OCI-LY1 (cell line): ENCODE measurements at regions not wholly inside any gene's neighbourhood (a gene's known extent, or its start where the extent isn't known, plus 50 kb on each side); places are given as distances from the start of the nearest gene placed in this dataset.

Experiments used
- H2AFZ ChIP-seq: fragments of 200-600 bp; sonication (generic), shearing (Covaris generic); 2 replicates; pipeline ENCODE4 v1.6.0; 2014; ENCODE audit warnings: antibody characterized with exemption, mild to moderate bottlenecking, low read length
- H3F3A ChIP-seq: fragments of 200-600 bp; sonication (generic), shearing (Covaris generic); 2 replicates; pipeline ENCODE4 v1.6.0; 2014; ENCODE audit warnings: mild to moderate bottlenecking, antibody characterized with exemption, low read length, moderate library complexity; ENCODE audit not compliant: insufficient read depth
- H3K27ac ChIP-seq: fragments of 200-600 bp; sonication (generic); 2 replicates; pipeline ENCODE4 v1.5.1; 2014; ENCODE audit warnings: low read length, mixed run types, mild to moderate bottlenecking, low read depth; ENCODE audit not compliant: poor library complexity, severe bottlenecking
- H3K27me3 ChIP-seq: fragments of 200-600 bp; sonication (generic); 2 replicates; pipeline ENCODE4 v1.6.0; 2014; ENCODE audit warnings: antibody characterized with exemption, mild to moderate bottlenecking, low read length, moderate library complexity; ENCODE audit not compliant: insufficient read depth
- H3K36me3 ChIP-seq: fragments of 200-600 bp; sonication (generic); 2 replicates; pipeline ENCODE4 v1.6.1; 2014; ENCODE audit warnings: mild to moderate bottlenecking, antibody characterized with exemption, low read length, moderate library complexity, mixed read lengths; ENCODE audit not compliant: insufficient read depth
- H3K4me1 ChIP-seq: fragments of 200-600 bp; sonication (generic); 2 replicates; pipeline ENCODE4 v1.5.1; 2014; ENCODE audit warnings: mild to moderate bottlenecking, low read length, moderate library complexity; ENCODE audit not compliant: insufficient read depth, severe bottlenecking
- H3K4me2 ChIP-seq: fragments of 200-600 bp; sonication (generic), shearing (Covaris generic); 2 replicates; pipeline ENCODE4 v1.6.1; 2014; ENCODE audit warnings: low read length
- H3K4me3 ChIP-seq: fragments of 200-600 bp; sonication (generic); 2 replicates; pipeline ENCODE4 v1.5.1; 2014; ENCODE audit warnings: low read length, low read depth, mild to moderate bottlenecking, mixed read lengths; ENCODE audit not compliant: poor library complexity, severe bottlenecking
- H3K79me2 ChIP-seq: fragments of 200-600 bp; shearing (Covaris generic); 2 replicates; pipeline ENCODE4 v1.6.1; 2016; ENCODE audit warnings: mixed run types, low read length, mixed read lengths; ENCODE audit not compliant: insufficient read depth
- H3K9ac ChIP-seq: fragments of 200-600 bp; sonication (generic), shearing (Covaris generic); 2 replicates; pipeline ENCODE4 v1.6.1; 2014; ENCODE audit warnings: mild to moderate bottlenecking, low read length, mixed read lengths
- H3K9me2 ChIP-seq: fragments of 200-600 bp; sonication (generic), shearing (Covaris generic); 2 replicates; pipeline ENCODE4 v1.6.1; 2014; ENCODE audit warnings: low read depth, mild to moderate bottlenecking, low read length, mixed read lengths
- H3K9me3 ChIP-seq: fragments of 200-600 bp; shearing (Covaris generic); 2 replicates; pipeline ENCODE4 v1.6.1; 2014; ENCODE audit warnings: low read length, mixed read lengths
- H4K20me1 ChIP-seq: fragments of 200-600 bp; sonication (generic), shearing (Covaris generic); 2 replicates; pipeline ENCODE4 v1.6.0; 2016; ENCODE audit warnings: mild to moderate bottlenecking, low read length; ENCODE audit not compliant: insufficient read depth
- CTCF ChIP-seq: fragments of 200-600 bp; sonication (generic), shearing (Covaris generic); IDR thresholded peaks from 2 replicates; pipeline ENCODE4 v1.5.1; 2017; ENCODE audit warnings: mild to moderate bottlenecking, antibody characterized with exemption, low read length, moderate library complexity, mixed read lengths
- EZH2 ChIP-seq: fragments of 200-600 bp; sonication (generic), shearing (Covaris generic); IDR thresholded peaks from 2 replicates; pipeline ENCODE4 v1.8.0; 2017; ENCODE audit warnings: borderline replicate concordance, mixed run types, mild to moderate bottlenecking, antibody characterized with exemption, low read length, moderate library complexity, mixed read lengths

GRCh38 chr4:19694812-19695211 is 556.9 kb upstream of the SLIT2 start:
- no peaks in the 10 kb centered on the region for H3K79me2 ChIP-seq

GRCh38 chr4:19693936-19694570 is 557.7 kb upstream of the SLIT2 start:
- Histone ChIP-seq H3K9me3 (no peaks in the 10 kb centered on the region), H3K4me3 (peak overlapping the region; percentile 22), H3K9me2 (no peaks in the 10 kb centered on the region), H3K27ac (peak overlapping the region; percentile 56), H4K20me1 (no peaks in the 10 kb centered on the region), H2AFZ (peak overlapping the region; percentile 75; the same call in 1 of the 2 replicates), H3K36me3 (no peaks in the 10 kb centered on the region), H3K4me1 (peaks cover 40% of the 10 kb centered on the region), H3K4me2 (peak overlapping the region; percentile 56), H3K9ac (no peak overlapping the region), H3F3A (no peaks in the 10 kb centered on the region), H3K27me3 (no peaks in the 10 kb centered on the region), H3K79me2 (no peaks in the 10 kb centered on the region)
- TF ChIP-seq EZH2 (no peak), CTCF (no peak)

More at GRCh38 chr4:19694812-19695211, 556.9 kb upstream of the SLIT2 start:
- TF ChIP-seq CTCF, result no peak
- TF ChIP-seq EZH2, result no peak
- H3K27ac ChIP-seq, result peak overlapping the region; percentile 56
- no peaks in the 10 kb centered on the region for H3K36me3 ChIP-seq
- no peak overlapping the region for H3K9ac ChIP-seq
- peak overlapping the region; percentile 56 for H3K4me2 ChIP-seq
- peaks cover 40% of the 10 kb centered on the region for H3K4me1 ChIP-seq
- H3K9me3 ChIP-seq, result no peaks in the 10 kb centered on the region
- peak overlapping the region; percentile 55; the same call in 1 of the 2 replicates for H2AFZ ChIP-seq
- no peaks in the 10 kb centered on the region for H4K20me1 ChIP-seq
- H3K4me3 ChIP-seq, result no peak overlapping the region
- H3K9me2 ChIP-seq, result no peaks in the 10 kb centered on the region
- no peaks in the 10 kb centered on the region for H3F3A ChIP-seq
- H3K27me3 ChIP-seq, result no peaks in the 10 kb centered on the region

- Histone ChIP-seq H3K36me3 (no peaks in the 10 kb centered on the region), H3K9me2 (no peaks in the 10 kb centered on the region), H3K4me2 (no peak overlapping the region), H2AFZ (no peak overlapping the region), H3K4me3 (no peak overlapping the region), H3F3A (no peaks in the 10 kb centered on the region), H4K20me1 (no peaks in the 10 kb centered on the region), H3K27me3 (no peaks in the 10 kb centered on the region), H3K27ac (no peak overlapping the region), H3K9ac (no peak overlapping the region), H3K79me2 (no peaks in the 10 kb centered on the region), H3K4me1 (peaks cover 25% of the 10 kb centered on the region), H3K9me3 (no peaks in the 10 kb centered on the region)
- TF ChIP-seq EZH2 (no peak), CTCF (no peak)
Observed at GRCh38 chr4:19689511-19689910, 562.2 kb upstream of the SLIT2 start.
